ENCODE measurements at regions not wholly inside any gene's neighbourhood (a gene's known extent, or its start where the extent isn't known, plus 50 kb on each side); places are given as distances from the start of the nearest gene placed in this dataset.

GRCh38 chr3:36164400-36164799 is 215.9 kb upstream of the STAC start:
- no peak for ATAC-seq (ENCODE audit: low read depth)

GRCh38 chr3:36165509-36166290 is 214.6 kb upstream of the STAC start:
- no peak overlapping the region for H3K4me3 ChIP-seq (ENCODE audit: severe bottlenecking)
- no peak for TF ChIP-seq CTCF (IDR thresholded peaks at IDR 0.05; ENCODE audit: poor library complexity, severe bottlenecking)
- H3K36me3 ChIP-seq (ENCODE audit: low read depth), result no peaks in the 10 kb centered on the region
- H3K4me1 ChIP-seq (ENCODE audit: insufficient read depth, poor library complexity, severe bottlenecking), result peaks cover 16% of the 10 kb centered on the region
- H3K27ac ChIP-seq (ENCODE audit: poor library complexity, severe bottlenecking), result peak overlapping the region; percentile 70
- ATAC-seq (ENCODE audit: low read depth), result no peak
- no peaks in the 10 kb centered on the region for H3K27me3 ChIP-seq (ENCODE audit: insufficient read depth, poor library complexity, severe bottlenecking)
- H3K9me3 ChIP-seq (ENCODE audit: severe bottlenecking), result no peaks in the 10 kb centered on the region
- no peak for DNase-seq (ENCODE audit: low spot score)

More at GRCh38 chr3:36164400-36164799, 215.9 kb upstream of the STAC start:
- Histone ChIP-seq H3K4me3 (ENCODE audit: severe bottlenecking) (no peak overlapping the region), H3K27ac (ENCODE audit: poor library complexity, severe bottlenecking) (no peak overlapping the region), H3K36me3 (ENCODE audit: low read depth) (no peaks in the 10 kb centered on the region), H3K9me3 (ENCODE audit: severe bottlenecking) (no peaks in the 10 kb centered on the region), H3K27me3 (ENCODE audit: insufficient read depth, poor library complexity, severe bottlenecking) (no peaks in the 10 kb centered on the region), H3K4me1 (ENCODE audit: insufficient read depth, poor library complexity, severe bottlenecking) (peaks cover 16% of the 10 kb centered on the region)
- no peak for TF ChIP-seq CTCF (IDR thresholded peaks at IDR 0.05; ENCODE audit: poor library complexity, severe bottlenecking)
- no peak for DNase-seq (ENCODE audit: low spot score)

- H3K36me3 ChIP-seq (ENCODE audit: low read depth), result no peaks in the 10 kb centered on the region
- no peaks in the 10 kb centered on the region for H3K9me3 ChIP-seq (ENCODE audit: severe bottlenecking)
- TF ChIP-seq CTCF (IDR thresholded peaks at IDR 0.05; ENCODE audit: poor library complexity, severe bottlenecking), result no peak
- H3K27me3 ChIP-seq (ENCODE audit: insufficient read depth, poor library complexity, severe bottlenecking), result no peaks in the 10 kb centered on the region
- no peak overlapping the region for H3K4me3 ChIP-seq (ENCODE audit: severe bottlenecking)
- peak; percentile 69 for DNase-seq (ENCODE audit: low spot score)
- peak; percentile 99 for ATAC-seq (ENCODE audit: low read depth)
- peaks cover 16% of the 10 kb centered on the region for H3K4me1 ChIP-seq (ENCODE audit: insufficient read depth, poor library complexity, severe bottlenecking)
- peak overlapping the region; percentile 70 for H3K27ac ChIP-seq (ENCODE audit: poor library complexity, severe bottlenecking)
These were observed 213.8 kb upstream of the STAC start for GRCh38 chr3:36166477-36166876.

- no peak for TF ChIP-seq CTCF (IDR thresholded peaks at IDR 0.05; ENCODE audit: poor library complexity, severe bottlenecking)
- H3K4me1 ChIP-seq (ENCODE audit: insufficient read depth, poor library complexity, severe bottlenecking), result no peaks in the 10 kb centered on the region
- no peaks in the 10 kb centered on the region for H3K36me3 ChIP-seq (ENCODE audit: low read depth)
- H3K27me3 ChIP-seq (ENCODE audit: insufficient read depth, poor library complexity, severe bottlenecking), result no peaks in the 10 kb centered on the region
- ATAC-seq (ENCODE audit: low read depth) (no peak), DNase-seq (ENCODE audit: low spot score) (no peak)
- no peak overlapping the region for H3K27ac ChIP-seq (ENCODE audit: poor library complexity, severe bottlenecking)
- no peaks in the 10 kb centered on the region for H3K9me3 ChIP-seq (ENCODE audit: severe bottlenecking)
- H3K4me3 ChIP-seq (ENCODE audit: severe bottlenecking), result no peak overlapping the region
These were observed 207.6 kb upstream of the STAC start for GRCh38 chr3:36172699-36173098.
